ENCODE measurements at regions not wholly inside any gene's neighbourhood (a gene's known extent, or its start where the extent isn't known, plus 50 kb on each side); places are given as distances from the start of the nearest gene placed in this dataset.
"Not testable (repeated sequence)": the region's sequence is repeated elsewhere in the genome, so short reads cannot be mapped to it uniquely, and the experiment has no call there.

GRCh38 chr20:29031262-29031982 is 2226.0 kb upstream of the DEFB115 start:
- not testable (repeated sequence) for H3K4me3 ChIP-seq, H3K27ac ChIP-seq

- H3K4me3 ChIP-seq, H3K27ac ChIP-seq: not testable (repeated sequence)
Measured at GRCh38 chr20:29044239-29044638, 2213.2 kb upstream of the DEFB115 start.

GRCh38 chr20:29050008-29050606 is 2207.4 kb upstream of the DEFB115 start:
- H3K4me3 ChIP-seq, H3K27ac ChIP-seq: not testable (repeated sequence)

- H3K4me3 ChIP-seq, H3K27ac ChIP-seq: not testable (repeated sequence)
Measured at GRCh38 chr20:29057866-29058484, 2199.5 kb upstream of the DEFB115 start.

- H3K27ac ChIP-seq, H3K4me3 ChIP-seq: not testable (repeated sequence)
Measured at GRCh38 chr20:29062451-29062850, 2195.0 kb upstream of the DEFB115 start.

- not testable (repeated sequence) for H3K4me3 ChIP-seq, H3K27ac ChIP-seq
Measured at GRCh38 chr20:29066341-29066740, 2191.1 kb upstream of the DEFB115 start.

- not testable (repeated sequence) for H3K27ac ChIP-seq, H3K4me3 ChIP-seq
Measured at GRCh38 chr20:29073640-29074039, 2183.8 kb upstream of the DEFB115 start.

GRCh38 chr20:29079769-29080690 is 2177.4 kb upstream of the DEFB115 start:
- Histone ChIP-seq H3K4me3 (peak overlapping the region in 6 of 7 experiments; percentile 10 to 50 (median 35)), H3K27ac (peak overlapping the region in 2 of 21 experiments; percentile 60 to 62)

- H3K27ac ChIP-seq: not testable (repeated sequence)
Measured at GRCh38 chr20:29081712-29082111, 2175.8 kb upstream of the DEFB115 start.

GRCh38 chr20:29085625-29086024 is 2171.8 kb upstream of the DEFB115 start:
- Histone ChIP-seq H3K4me3 (no peak overlapping the region), H3K27ac (no peak overlapping the region)

More at GRCh38 chr20:29081712-29082111, 2175.8 kb upstream of the DEFB115 start:
- not testable (repeated sequence) for H3K4me3 ChIP-seq

- H3K27ac ChIP-seq, H3K4me3 ChIP-seq: not testable (repeated sequence)
Measured at GRCh38 chr20:29086145-29086718, 2171.2 kb upstream of the DEFB115 start.

- H3K27ac ChIP-seq: no peak overlapping the region
- H3K4me3 ChIP-seq: no peak overlapping the region
Measured at GRCh38 chr20:29086938-29087337, 2170.5 kb upstream of the DEFB115 start.

GRCh38 chr20:29087887-29088286 is 2169.6 kb upstream of the DEFB115 start:
- not testable (repeated sequence) for H3K4me3 ChIP-seq, H3K27ac ChIP-seq

GRCh38 chr20:29088472-29088871 is 2169.0 kb upstream of the DEFB115 start:
- H3K4me3 ChIP-seq, H3K27ac ChIP-seq: not testable (repeated sequence)

- H3K4me3 ChIP-seq: not testable (repeated sequence)
Measured at GRCh38 chr20:29089409-29089808, 2168.1 kb upstream of the DEFB115 start.

GRCh38 chr20:29093958-29094357 is 2163.5 kb upstream of the DEFB115 start:
- H3K4me3 ChIP-seq, H3K27ac ChIP-seq: not testable (repeated sequence)

More at GRCh38 chr20:29089409-29089808, 2168.1 kb upstream of the DEFB115 start:
- H3K27ac ChIP-seq: not testable (repeated sequence)

- H3K4me3 ChIP-seq, H3K27ac ChIP-seq: not testable (repeated sequence)
Measured at GRCh38 chr20:29096695-29097094, 2160.8 kb upstream of the DEFB115 start.

- H3K4me3 ChIP-seq, H3K27ac ChIP-seq: not testable (repeated sequence)
Measured at GRCh38 chr20:29107884-29108283, 2149.6 kb upstream of the DEFB115 start.

GRCh38 chr20:29109386-29109785 is 2148.1 kb upstream of the DEFB115 start:
- H3K4me3 ChIP-seq, H3K27ac ChIP-seq: not testable (repeated sequence)

- not testable (repeated sequence) for H3K4me3 ChIP-seq, H3K27ac ChIP-seq
Measured at GRCh38 chr20:29115097-29115496, 2142.4 kb upstream of the DEFB115 start.
